Endothelial cell of umbilical vein (primary cell): ENCODE measurements at regions not wholly inside any gene's neighbourhood (a gene's known extent, or its start where the extent isn't known, plus 50 kb on each side); places are given as distances from the start of the nearest gene placed in this dataset.

ENCODE experiments used
- BruUV-seq: library from RNA; stranded (reverse); fragments of 400-500 nt; replicated peaks from 2 replicates; lab custom pipeline; 2021; lab: Mats Ljungman, UMichigan
- CTCF ChIA-PET: fragments of 300-600, 350-600 bp; sonication (Branson Sonifier 250); formaldehyde crosslinking; loops from one replicate; lab custom pipeline; 2021; ENCODE audit warnings: antibody characterized with exemption, inconsistent platforms; lab: Charles Lee
- POLR2A ChIA-PET: fragments of 300-600, 350-600 bp; sonication (Branson Sonifier 250); formaldehyde crosslinking; loops from one replicate; lab custom pipeline; 2021; ENCODE audit warnings: antibody characterized with exemption, inconsistent platforms; lab: Charles Lee
- DNase-seq: peaks from one replicate; pipeline ENCODE4 v3.0.0-alpha.2; 2011; ENCODE audit warnings: low read depth, low spot score
- FAIRE-seq: peaks from 2 replicates; lab custom pipeline; 2011; peaks lifted over from hg19 to GRCh38; lab: Jason Lieb, UNC
- H2AFZ ChIP-seq: 2 replicates; pipeline ENCODE4 v1.6.0; 2012; ENCODE audit warnings: low read depth, low read length, control low read depth, inconsistent platforms
- H3K27ac ChIP-seq: 2 replicates; pipeline ENCODE4 v1.5.1; 2011; ENCODE audit warnings: low read depth, mild to moderate bottlenecking, control low read depth, low read length, moderate library complexity; ENCODE audit not compliant: insufficient read depth
- H3K27me3 ChIP-seq, 2 experiments: 2 replicates each; pipeline versions ENCODE4 v1.6.0 to v1.6.1; 2011; ENCODE audit warnings: low read length in 2 of 2, mixed read lengths in 1 of 2; ENCODE audit not compliant: control insufficient read depth in 2 of 2, insufficient read depth in 2 of 2
- H3K36me3 ChIP-seq, 2 experiments: 2 replicates in 1 of 2; 3 replicates in 1 of 2; pipeline ENCODE4 v1.5.1; 2011; ENCODE audit warnings: low read length in 2 of 2, mild to moderate bottlenecking in 1 of 2, moderate library complexity in 1 of 2; ENCODE audit not compliant: control insufficient read depth in 2 of 2, insufficient read depth in 2 of 2; ENCODE audit errors: extremely low read depth in 1 of 2
- H3K4me1 ChIP-seq: 3 replicates; pipeline ENCODE4 v1.5.1; 2011; ENCODE audit warnings: mild to moderate bottlenecking, low read length; ENCODE audit not compliant: control insufficient read depth, insufficient read depth; ENCODE audit errors: extremely low read depth
- H3K4me2 ChIP-seq: 2 replicates; pipeline ENCODE4 v1.6.1; 2011; ENCODE audit warnings: low read length, control low read depth, mixed read lengths; ENCODE audit not compliant: insufficient read depth
- H3K4me3 ChIP-seq, 3 experiments: fragments of 200-600 bp in 1 of 3; sonication (generic), shearing (Covaris generic) in 1 of 3; replicated peaks in 1 of 3; 2 replicates each; pipeline ENCODE4 v1.5.1; 2011 to 2016; ENCODE audit warnings: control low read depth in 3 of 3, low read length in 3 of 3, mild to moderate bottlenecking in 2 of 3, inconsistent platforms in 1 of 3, low read depth in 1 of 3, moderate library complexity in 1 of 3; ENCODE audit not compliant: insufficient read depth in 1 of 3
- H3K79me2 ChIP-seq: 2 replicates; pipeline ENCODE4 v1.6.0; 2012; ENCODE audit warnings: low read length, inconsistent platforms; ENCODE audit not compliant: control insufficient read depth, insufficient read depth
- H3K9ac ChIP-seq: replicated peaks from 2 replicates; pipeline ENCODE3; 2011; ENCODE audit warnings: low read length, control low read depth; ENCODE audit not compliant: insufficient read depth; ENCODE audit errors: extremely low read depth
- H3K9me1 ChIP-seq: replicated peaks from 3 replicates; pipeline ENCODE4 v1.6.0; 2011; ENCODE audit warnings: mild to moderate bottlenecking, low read length; ENCODE audit not compliant: control insufficient read depth, insufficient read depth; ENCODE audit errors: extremely low read depth
- H3K9me3 ChIP-seq: replicated peaks from 2 replicates; pipeline ENCODE4 v1.5.1; 2012; ENCODE audit warnings: low read length, inconsistent platforms; ENCODE audit not compliant: control insufficient read depth, insufficient read depth
- H4K20me1 ChIP-seq: replicated peaks from 2 replicates; pipeline ENCODE3; 2011; ENCODE audit warnings: mild to moderate bottlenecking, low read length; ENCODE audit not compliant: control insufficient read depth, insufficient read depth; ENCODE audit errors: extremely low read depth
- EZH2 ChIP-seq: IDR thresholded peaks from 2 replicates; pipeline ENCODE4 v1.6.1; 2012; ENCODE audit warnings: borderline replicate concordance, low read depth, mild to moderate bottlenecking, moderate library complexity, low read length, inconsistent platforms; ENCODE audit not compliant: severe bottlenecking
- FOS ChIP-seq: IDR thresholded peaks from 2 replicates; pipeline ENCODE4 v1.6.1; 2011; ENCODE audit warnings: mild to moderate bottlenecking, low read length, moderate library complexity, borderline replicate concordance; ENCODE audit not compliant: insufficient read depth
- GATA2 ChIP-seq: IDR thresholded peaks from 2 replicates; pipeline ENCODE4 v1.7.0; 2011; ENCODE audit warnings: low read depth, mild to moderate bottlenecking, moderate library complexity, mixed read lengths, low read length; ENCODE audit not compliant: insufficient read length, insufficient read depth
- JUN ChIP-seq: IDR thresholded peaks from 2 replicates; pipeline ENCODE4 v1.6.1; 2011; ENCODE audit warnings: borderline replicate concordance, low read depth; ENCODE audit not compliant: insufficient read length, insufficient read depth
- MYC ChIP-seq: IDR thresholded peaks from one replicate; pipeline ENCODE4 v1.6.1; 2011; ENCODE audit warnings: mild to moderate bottlenecking, low read depth, low read length
- POLR2A ChIP-seq: IDR thresholded peaks from 2 replicates; pipeline ENCODE4 v1.6.1; 2012; ENCODE audit warnings: low read depth, mild to moderate bottlenecking, control low read depth, low read length
- POLR2AphosphoS5 ChIP-seq: IDR thresholded peaks from 2 replicates; pipeline ENCODE4 v1.6.1; 2012; ENCODE audit warnings: low read depth, mild to moderate bottlenecking, control low read depth, low read length, moderate library complexity; ENCODE audit not compliant: insufficient read depth
- dilution Hi-C: fragments of 300-500 bp; cut with MboI; formaldehyde crosslinking; loops from one replicate; pipeline ENCODE4 v1.15.0; 2019; ENCODE audit warnings: low sequenced_read_pairs; ENCODE audit not compliant: extremely low pct_ligation_motif_present
- intact Hi-C: fragments of 100-400 bp; cut with micrococcal nuclease; formaldehyde crosslinking; loops from one replicate; pipeline ENCODE4 v1.10.0; 2022
- TF ChIP-seq, protein P1 (sequence below): IDR thresholded peaks from 2 replicates; pipeline ENCODE4 v1.6.1; 2011; ENCODE audit not compliant: insufficient read depth, insufficient read length
- TF ChIP-seq, protein P2 (sequence below), 2 donors: IDR thresholded peaks; 1 replicate in 1 of 2; 2 replicates in 1 of 2; pipeline ENCODE4 v1.5.1; 2011; ENCODE audit warnings: low read length in 2 of 2, mild to moderate bottlenecking in 2 of 2, moderate library complexity in 2 of 2, control low read depth in 1 of 2, inconsistent platforms in 1 of 2, low read depth in 1 of 2; ENCODE audit not compliant: insufficient read depth in 1 of 2; ENCODE audit errors: extremely low read depth in 1 of 2

DNA sequence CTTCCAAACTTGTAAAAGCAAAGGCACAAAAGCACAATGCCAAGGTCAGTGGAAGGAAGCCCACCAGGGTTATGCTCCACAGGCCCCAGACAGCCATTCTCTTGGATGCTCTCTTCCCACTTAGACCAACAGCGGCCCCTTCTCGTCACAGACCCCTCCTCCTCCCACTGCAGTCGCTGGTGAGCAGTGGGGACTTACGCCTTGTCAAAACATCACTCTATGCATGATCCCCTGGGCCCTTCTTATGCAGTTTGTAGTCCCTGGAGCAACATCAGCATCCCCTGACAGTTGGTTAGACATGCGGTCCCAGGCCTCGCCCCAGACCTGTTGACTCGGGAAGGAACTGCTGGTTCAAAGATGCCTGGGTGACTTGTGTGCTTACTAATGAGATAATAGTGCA lies 376.0 kb upstream of the KLHL29 start:
- Histone ChIP-seq H3K4me2 (no peak overlapping the region), H3K79me2 (no peaks in the 10 kb centered on the region), H4K20me1 (no peaks in the 10 kb centered on the region), H3K36me3 (no peaks in the 10 kb centered on the region), H3K4me1 (no peaks in the 10 kb centered on the region), H3K9me3 (peaks cover 5% of the 10 kb centered on the region), H2AFZ (no peak overlapping the region), H3K27me3 (no peaks in the 10 kb centered on the region), H3K4me3 (no peak overlapping the region), H3K9me1 (no peaks in the 10 kb centered on the region), H3K9ac (no peak overlapping the region), H3K27ac (no peak overlapping the region)
- no peak for DNase-seq
- ChIA-PET POLR2A (no interaction called here), CTCF (no interaction called here)
- intact Hi-C loops = no loop called here
- no TSS peak for BruUV-seq
- no peak for FAIRE-seq
- dilution Hi-C loops = no loop called here
- no peak for TF ChIP-seq POLR2AphosphoS5
- no peak for TF ChIP-seq MYC
- no peak for TF ChIP-seq POLR2A
- TF ChIP-seq, protein P1, sequence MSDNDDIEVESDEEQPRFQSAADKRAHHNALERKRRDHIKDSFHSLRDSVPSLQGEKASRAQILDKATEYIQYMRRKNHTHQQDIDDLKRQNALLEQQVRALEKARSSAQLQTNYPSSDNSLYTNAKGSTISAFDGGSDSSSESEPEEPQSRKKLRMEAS = no peak
- TF ChIP-seq, protein P2, sequence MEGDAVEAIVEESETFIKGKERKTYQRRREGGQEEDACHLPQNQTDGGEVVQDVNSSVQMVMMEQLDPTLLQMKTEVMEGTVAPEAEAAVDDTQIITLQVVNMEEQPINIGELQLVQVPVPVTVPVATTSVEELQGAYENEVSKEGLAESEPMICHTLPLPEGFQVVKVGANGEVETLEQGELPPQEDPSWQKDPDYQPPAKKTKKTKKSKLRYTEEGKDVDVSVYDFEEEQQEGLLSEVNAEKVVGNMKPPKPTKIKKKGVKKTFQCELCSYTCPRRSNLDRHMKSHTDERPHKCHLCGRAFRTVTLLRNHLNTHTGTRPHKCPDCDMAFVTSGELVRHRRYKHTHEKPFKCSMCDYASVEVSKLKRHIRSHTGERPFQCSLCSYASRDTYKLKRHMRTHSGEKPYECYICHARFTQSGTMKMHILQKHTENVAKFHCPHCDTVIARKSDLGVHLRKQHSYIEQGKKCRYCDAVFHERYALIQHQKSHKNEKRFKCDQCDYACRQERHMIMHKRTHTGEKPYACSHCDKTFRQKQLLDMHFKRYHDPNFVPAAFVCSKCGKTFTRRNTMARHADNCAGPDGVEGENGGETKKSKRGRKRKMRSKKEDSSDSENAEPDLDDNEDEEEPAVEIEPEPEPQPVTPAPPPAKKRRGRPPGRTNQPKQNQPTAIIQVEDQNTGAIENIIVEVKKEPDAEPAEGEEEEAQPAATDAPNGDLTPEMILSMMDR (IDR thresholded peaks at IDR 0.05; ENCODE audit: extremely low read depth in 1 of 2, insufficient read depth in 1 of 2, low read depth in 1 of 2, low read length in 2 of 2) = no peak
- TF ChIP-seq JUN = no peak
- no peak for TF ChIP-seq EZH2
- TF ChIP-seq GATA2 = no peak
- no peak for TF ChIP-seq FOS
